Fibroblast of mammary gland (primary cell): ENCODE measurements at regions not wholly inside any gene's neighbourhood (a gene's known extent, or its start where the extent isn't known, plus 50 kb on each side); places are given as distances from the start of the nearest gene placed in this dataset.

Experiments
- DNase-seq: peaks from one replicate; pipeline ENCODE4 v3.0.0-alpha.2; 2010; ENCODE audit warnings: low read depth
- H3K4me3 ChIP-seq: 2 replicates; pipeline ENCODE4 v1.5.1; 2011; ENCODE audit warnings: low read depth, mild to moderate bottlenecking, low read length, moderate library complexity; ENCODE audit not compliant: control insufficient read depth
- TF ChIP-seq, protein P1 (sequence below): conservative IDR thresholded peaks from 2 replicates; pipeline ENCODE4 v1.5.1; 2011; ENCODE audit warnings: low read depth, low read length, inconsistent platforms; ENCODE audit not compliant: control insufficient read depth, insufficient read depth

- H3K4me3 ChIP-seq, result no peak overlapping the region
- no peak for DNase-seq
- TF ChIP-seq, protein P1, sequence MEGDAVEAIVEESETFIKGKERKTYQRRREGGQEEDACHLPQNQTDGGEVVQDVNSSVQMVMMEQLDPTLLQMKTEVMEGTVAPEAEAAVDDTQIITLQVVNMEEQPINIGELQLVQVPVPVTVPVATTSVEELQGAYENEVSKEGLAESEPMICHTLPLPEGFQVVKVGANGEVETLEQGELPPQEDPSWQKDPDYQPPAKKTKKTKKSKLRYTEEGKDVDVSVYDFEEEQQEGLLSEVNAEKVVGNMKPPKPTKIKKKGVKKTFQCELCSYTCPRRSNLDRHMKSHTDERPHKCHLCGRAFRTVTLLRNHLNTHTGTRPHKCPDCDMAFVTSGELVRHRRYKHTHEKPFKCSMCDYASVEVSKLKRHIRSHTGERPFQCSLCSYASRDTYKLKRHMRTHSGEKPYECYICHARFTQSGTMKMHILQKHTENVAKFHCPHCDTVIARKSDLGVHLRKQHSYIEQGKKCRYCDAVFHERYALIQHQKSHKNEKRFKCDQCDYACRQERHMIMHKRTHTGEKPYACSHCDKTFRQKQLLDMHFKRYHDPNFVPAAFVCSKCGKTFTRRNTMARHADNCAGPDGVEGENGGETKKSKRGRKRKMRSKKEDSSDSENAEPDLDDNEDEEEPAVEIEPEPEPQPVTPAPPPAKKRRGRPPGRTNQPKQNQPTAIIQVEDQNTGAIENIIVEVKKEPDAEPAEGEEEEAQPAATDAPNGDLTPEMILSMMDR, result no peak
These were observed 100.1 kb downstream of the HOXA1 start for GRCh38 chr7:26995666-26996065.

DNA sequence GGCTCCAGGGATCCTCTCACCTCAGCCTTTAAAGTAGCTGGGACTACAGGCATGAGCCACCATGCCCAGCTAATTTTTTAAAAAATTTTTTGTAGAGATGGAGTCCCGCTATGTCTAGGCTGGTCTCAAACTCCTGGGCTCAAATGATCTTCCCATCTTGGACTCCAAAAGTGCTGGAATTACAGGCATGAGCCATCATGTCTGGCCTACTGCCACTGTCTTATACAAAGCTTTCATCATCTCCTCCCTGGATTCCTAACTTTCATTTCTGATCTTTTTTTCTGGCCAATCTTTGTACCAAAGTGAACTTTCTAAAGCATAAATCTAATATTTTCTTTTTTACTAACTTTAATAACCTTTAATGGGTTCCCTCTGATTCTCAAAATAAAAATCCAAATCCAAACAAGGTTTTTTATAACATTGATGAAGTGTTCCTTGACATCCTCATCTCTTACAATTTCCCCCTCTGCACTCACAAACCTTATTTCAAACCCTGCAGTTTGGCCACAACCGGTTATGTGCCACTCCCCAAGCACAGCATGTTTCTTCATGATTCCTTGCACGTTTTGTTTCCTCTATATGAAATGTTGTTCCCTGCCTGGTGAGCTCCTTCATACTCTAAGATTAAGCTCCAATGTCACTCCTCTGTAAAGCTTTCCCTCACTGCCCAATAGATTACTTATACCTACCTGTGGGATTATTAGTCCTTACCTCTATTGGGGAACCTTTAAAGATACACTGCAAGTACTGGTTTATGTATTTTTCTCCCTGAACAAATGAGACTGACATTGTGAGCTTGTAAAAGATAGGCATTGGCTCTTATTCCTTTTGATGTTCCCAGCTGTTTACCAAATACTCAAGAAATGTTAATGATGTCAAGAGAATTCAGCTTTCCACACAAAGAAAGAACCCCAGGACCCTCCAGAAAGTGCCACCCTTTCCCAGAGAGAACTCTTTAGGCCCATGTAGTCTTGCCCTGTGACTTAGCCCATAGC is 101.7 kb downstream of the HOXA1 start:
- peak; percentile 76 for DNase-seq
- TF ChIP-seq, protein P1, result no peak
- no peak overlapping the region for H3K4me3 ChIP-seq

- DNase-seq, result no peak
- no peak overlapping the region for H3K4me3 ChIP-seq
- TF ChIP-seq, protein P1, result no peak
These were observed 103.1 kb downstream of the HOXA1 start for GRCh38 chr7:26992670-26993069.

GRCh38 chr7:26991796-26992195 is 104.0 kb downstream of the HOXA1 start:
- peak; percentile 21 for DNase-seq

GRCh38 chr7:26989897-26990670 is 105.7 kb downstream of the HOXA1 start:
- TF ChIP-seq, protein P1, result no peak
- no peak overlapping the region for H3K4me3 ChIP-seq
- peak; percentile 60 for DNase-seq

More at GRCh38 chr7:26991796-26992195, 104.0 kb downstream of the HOXA1 start:
- TF ChIP-seq, protein P1, result no peak
- H3K4me3 ChIP-seq, result no peak overlapping the region

DNA sequence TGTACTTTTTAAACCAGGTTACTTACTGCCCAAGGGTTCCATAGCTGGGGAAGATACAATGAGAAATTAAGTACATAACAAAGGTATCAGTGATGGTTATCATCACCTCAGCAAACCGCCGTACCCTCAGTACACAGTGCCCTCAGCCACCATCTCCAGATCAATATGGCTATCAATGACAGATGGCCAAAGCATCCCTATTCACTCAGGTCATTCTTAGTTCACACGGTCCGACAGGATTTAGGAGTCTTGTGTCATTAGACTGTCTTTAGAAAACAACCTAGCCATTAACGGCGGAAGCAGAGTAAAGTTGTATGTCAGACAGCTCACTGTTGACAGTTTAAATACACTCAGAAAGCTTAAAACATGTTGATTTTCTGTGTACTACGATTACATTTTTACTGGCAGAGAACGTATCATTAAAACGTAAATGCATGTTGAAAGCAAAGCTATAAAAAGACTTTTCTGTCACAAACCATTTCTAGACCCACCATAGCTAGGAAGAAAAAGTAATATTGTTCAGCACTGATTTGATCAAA is 106.9 kb downstream of the HOXA1 start:
- no peak overlapping the region for H3K4me3 ChIP-seq
- DNase-seq, result no peak
- TF ChIP-seq, protein P1, result no peak
